ENCODE measurements at regions not wholly inside any gene's neighbourhood (a gene's known extent, or its start where the extent isn't known, plus 50 kb on each side); places are given as distances from the start of the nearest gene placed in this dataset.

DNA sequence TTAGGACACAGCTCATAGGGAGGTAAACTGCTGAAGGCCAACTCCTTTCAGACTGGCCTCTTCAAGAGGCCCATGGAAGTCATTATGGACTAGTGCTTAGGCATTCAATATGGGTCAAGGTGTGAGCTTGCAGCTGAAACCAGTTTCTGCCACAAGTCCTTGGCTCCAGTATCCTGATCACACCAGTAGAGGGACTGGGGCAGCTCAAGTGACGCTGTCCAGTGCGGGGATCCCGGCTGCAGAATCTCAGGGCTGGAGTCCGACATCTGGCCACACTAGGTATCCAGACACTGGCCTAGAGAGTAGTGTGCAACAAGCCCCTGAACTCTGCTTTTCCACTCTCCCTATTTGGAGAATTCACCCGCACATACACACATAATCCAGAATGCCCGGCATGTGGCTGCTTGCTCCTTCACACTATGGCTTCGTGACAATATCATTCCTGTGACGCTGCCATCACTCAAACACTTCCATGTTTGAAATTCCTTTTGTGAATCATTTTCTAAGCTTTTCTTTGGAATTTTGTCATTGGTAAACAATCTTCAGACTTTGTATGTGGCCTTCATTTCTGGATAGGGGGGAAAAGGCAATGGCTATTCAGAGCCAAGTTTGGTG lies 425.1 kb downstream of the EFNB2 start:
- TF ChIP-seq, protein P1, sequence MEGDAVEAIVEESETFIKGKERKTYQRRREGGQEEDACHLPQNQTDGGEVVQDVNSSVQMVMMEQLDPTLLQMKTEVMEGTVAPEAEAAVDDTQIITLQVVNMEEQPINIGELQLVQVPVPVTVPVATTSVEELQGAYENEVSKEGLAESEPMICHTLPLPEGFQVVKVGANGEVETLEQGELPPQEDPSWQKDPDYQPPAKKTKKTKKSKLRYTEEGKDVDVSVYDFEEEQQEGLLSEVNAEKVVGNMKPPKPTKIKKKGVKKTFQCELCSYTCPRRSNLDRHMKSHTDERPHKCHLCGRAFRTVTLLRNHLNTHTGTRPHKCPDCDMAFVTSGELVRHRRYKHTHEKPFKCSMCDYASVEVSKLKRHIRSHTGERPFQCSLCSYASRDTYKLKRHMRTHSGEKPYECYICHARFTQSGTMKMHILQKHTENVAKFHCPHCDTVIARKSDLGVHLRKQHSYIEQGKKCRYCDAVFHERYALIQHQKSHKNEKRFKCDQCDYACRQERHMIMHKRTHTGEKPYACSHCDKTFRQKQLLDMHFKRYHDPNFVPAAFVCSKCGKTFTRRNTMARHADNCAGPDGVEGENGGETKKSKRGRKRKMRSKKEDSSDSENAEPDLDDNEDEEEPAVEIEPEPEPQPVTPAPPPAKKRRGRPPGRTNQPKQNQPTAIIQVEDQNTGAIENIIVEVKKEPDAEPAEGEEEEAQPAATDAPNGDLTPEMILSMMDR (IDR thresholded peaks at IDR 0.05): no peak
- TF ChIP-seq POLR2A (IDR thresholded peaks at IDR 0.05): no peak

Measured in lower leg skin (tissue), 3 donors.